HG03108 (cell line): ENCODE measurements at regions not wholly inside any gene's neighbourhood (a gene's known extent, or its start where the extent isn't known, plus 50 kb on each side); places are given as distances from the start of the nearest gene placed in this dataset.
"Not testable (repeated sequence)": the region's sequence is repeated elsewhere in the genome, so short reads cannot be mapped to it uniquely, and the experiment has no call there.

Source experiments
- ATAC-seq: cut with Tn5 transposase; IDR thresholded peaks from one replicate; pipeline ENCODE4 v1.9.1; 2021; ENCODE audit warnings: moderate library complexity; ENCODE audit not compliant: unreplicated experiment

DNA sequence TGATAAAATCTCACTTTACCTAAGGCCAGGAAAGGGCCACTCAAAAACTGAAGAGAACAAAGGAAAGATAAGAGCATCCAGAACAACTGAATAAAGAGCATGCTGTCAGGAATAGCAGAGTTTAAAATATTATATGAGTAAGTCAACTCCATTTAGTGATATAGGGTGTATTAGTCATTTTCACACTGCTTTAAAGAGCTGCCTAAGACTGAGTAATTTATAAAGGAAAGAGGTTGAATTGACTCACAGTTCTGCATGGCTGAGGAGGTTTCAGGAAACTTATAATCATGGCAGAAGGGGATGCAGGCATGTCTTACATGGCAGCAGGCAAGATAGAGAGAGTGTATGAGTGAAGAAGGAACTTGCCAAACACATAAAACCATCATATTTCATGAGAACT, 778.0 kb upstream of the NECTIN3 start:
- no peak for ATAC-seq

DNA sequence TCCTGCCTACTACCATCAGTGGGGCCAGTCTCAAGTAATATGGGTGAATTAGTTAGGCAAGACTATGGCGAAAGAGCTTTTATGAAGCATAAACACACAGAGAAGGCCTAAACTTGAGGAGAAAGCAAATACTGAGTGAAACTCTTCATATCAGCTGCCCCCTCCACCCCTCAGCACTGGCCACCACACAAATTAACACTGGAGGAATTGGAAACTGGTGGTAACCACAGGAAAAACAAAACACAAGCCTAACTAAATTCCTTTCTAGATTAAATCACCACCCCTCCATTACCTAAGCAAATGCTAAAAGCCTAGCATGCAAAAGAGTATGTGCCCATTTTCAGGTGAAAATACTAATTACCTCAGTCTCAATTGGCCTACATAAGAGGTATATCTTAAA, 774.7 kb upstream of the NECTIN3 start:
- no peak for ATAC-seq

DNA sequence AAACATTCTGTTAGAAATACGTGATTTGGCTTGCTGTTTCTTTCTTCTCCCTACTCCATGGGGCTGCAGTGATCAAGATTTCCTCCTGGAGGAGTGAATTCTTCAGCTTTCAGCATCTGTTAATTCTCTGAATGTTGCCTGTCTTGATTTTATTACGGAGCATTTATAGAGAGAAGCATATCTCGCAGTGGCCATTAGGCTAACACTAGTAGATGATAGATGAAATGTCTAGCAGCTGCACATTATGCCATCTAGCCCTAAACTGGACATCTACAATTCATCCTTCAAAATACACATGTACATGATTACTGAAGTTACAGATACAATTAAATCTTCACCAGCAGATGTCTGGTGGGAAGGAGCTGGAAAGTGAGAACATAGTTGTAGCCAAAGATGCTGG, 769.8 kb upstream of the NECTIN3 start:
- ATAC-seq = no peak

GRCh38 chr3:110307065-110307809, 764.4 kb upstream of the NECTIN3 start:
- no peak for ATAC-seq

DNA sequence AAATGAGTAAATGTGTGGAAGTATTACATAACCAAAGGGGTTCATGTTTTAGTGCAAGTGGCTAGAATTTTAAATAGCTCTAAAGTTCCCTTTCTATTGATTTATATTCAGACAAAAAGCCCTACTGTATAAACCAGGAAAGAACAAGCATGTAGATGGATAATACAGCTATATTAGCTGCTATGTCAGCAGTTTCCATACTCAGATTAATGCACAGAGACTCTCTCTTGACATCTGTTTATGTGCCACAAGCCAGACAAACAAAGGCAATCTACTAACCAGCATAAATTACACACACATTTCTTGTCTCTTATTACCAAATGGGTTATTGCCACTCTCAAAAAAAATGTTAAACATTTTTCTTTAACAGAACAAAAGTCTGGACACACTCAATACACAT, 760.1 kb upstream of the NECTIN3 start:
- ATAC-seq = no peak

- peak; percentile 69 for ATAC-seq
Measured at GRCh38 chr3:110314512-110315114, 757.0 kb upstream of the NECTIN3 start.

- ATAC-seq = no peak
Measured at GRCh38 chr3:110318108-110318507, 753.5 kb upstream of the NECTIN3 start.

- no peak for ATAC-seq
Measured at GRCh38 chr3:110323349-110323748, 748.3 kb upstream of the NECTIN3 start.

GRCh38 chr3:110324171-110324705, 747.4 kb upstream of the NECTIN3 start:
- ATAC-seq = no peak

GRCh38 chr3:110327870-110328269, 743.7 kb upstream of the NECTIN3 start:
- no peak for ATAC-seq

DNA sequence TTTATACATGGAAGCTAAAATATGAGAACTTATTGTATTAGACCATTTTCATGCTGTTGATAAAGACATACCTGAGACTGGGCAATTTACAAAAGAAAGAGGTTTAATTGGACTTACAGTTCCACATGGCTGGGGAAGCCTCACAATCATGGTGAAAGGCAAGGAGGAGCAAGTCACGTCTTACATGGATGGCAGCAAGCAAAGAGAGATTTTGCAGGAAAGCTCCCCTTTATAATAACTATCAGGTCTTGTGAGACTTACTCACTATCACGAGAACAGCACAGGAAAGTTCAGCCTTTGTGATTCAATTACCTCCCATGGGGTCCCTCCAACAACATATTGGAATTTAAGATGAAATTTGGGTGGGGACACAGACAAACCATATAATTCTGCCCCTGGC, 740.1 kb upstream of the NECTIN3 start:
- not testable (repeated sequence) for ATAC-seq

DNA sequence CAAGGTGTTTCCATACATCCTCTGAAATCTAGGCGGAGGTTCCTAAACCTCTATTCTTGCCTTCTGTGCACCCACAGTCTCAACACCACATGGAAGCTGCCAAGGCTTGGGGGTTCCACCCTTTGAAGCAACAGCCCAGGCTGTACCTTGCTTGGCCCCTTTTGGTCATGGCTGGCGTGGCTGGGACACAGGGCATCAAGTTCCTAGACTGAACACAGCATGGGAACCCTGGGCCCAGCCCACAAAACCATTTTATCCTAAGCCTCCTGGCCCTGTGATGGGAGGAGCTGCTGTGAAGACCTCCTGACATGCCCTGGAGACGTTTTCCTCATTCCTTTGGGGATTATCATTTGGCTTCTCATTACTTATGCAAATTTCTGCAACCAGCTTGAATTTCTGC, 739.0 kb upstream of the NECTIN3 start:
- ATAC-seq = no peak

- ATAC-seq = no peak
Measured at GRCh38 chr3:110341047-110341446, 730.6 kb upstream of the NECTIN3 start.

DNA sequence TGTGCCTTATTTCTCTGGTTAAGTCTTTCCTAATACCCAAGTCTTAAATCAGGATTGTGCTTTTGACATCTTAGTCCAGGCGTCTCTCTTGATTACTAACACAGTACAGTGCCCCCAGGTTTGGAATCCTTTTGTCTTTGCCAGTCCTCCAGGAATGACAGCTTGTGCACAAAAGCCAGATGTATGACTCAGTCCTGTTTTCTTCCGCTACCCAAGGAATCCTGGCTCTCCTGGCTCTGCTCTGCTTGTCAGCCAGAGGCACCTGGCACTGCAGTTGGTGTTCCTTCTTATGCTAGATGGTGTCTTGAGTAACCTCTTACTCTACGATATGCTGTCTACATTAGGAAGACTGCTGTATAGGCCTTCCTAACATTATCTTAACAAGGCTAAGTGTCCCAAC, 728.2 kb upstream of the NECTIN3 start:
- ATAC-seq = no peak

DNA sequence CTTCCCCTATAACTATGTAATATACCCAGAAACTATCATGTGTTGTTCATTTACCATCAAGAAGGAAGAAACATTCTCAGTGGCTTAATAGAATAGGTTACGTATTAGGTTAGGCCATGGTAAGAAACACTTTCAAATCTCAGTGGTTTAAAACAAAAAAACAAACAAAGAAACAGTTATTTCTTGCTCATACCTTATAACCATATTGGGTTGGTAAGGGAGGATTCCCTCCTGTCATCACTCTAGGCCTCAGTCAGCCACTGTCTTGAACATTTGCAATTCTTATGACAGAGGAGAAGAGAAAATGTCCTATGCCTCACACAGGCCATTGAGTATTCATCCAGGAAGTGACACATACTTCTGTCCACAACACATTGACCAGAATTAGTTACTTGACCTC, 727.7 kb upstream of the NECTIN3 start:
- peak; percentile 93 for ATAC-seq

DNA sequence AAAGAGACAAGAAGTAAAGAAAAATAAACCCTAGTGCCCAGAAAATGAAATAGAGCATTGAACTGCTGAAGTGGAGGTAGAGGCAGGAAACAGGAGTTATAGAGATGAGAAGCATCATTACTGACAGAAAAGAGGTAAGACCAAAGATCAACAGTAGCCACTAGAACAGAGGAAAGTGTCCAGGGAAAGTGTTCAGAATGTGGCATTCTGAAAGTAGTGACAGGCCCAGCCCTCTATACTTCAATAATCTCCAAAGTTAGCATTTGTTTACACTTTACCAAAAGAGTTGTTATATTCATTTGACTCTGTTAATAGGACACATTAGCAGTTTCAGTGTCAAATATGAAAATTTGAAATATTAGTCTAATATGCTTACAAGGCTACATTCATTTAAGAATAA, 727.1 kb upstream of the NECTIN3 start:
- ATAC-seq = no peak

DNA sequence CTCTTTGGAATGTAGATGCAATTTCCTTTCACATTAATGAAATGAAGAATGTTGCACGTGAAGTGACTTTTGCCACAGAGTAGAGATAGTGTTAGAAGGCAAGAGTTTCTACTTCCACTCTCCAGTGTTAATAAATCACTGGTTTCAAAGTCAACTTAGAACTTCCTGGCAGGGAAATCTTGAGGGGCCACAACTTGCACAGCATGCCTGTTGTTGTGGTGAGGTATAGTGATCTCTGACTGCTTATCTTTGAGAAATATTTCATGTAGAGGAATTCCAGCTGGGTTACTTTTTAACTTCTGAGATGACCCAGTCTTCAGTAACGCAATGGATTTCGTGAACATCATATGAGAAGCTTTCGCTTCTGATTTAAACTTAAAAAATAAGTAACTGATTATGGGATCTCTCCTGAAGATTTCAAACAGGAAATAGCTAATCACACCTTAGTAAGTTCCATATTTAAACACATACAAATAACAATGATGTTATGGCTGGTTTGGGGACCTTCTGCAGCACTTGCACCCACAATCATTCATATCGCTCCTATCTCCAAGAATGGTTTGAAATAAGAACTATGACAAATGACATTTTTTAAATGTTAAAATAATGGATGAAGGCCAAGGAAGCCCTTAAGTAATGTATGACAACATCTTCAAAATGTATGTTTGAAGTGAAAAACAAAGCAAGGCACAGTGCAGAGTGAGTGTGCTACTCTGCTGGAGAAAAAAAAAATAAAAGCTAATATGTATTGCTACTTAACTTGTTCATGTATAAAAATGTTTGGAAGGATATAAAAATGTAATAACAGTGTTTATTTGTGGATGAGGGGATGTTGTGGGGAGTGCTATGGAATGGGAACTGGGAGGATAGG, 726.5 kb upstream of the NECTIN3 start:
- ATAC-seq = peak; percentile 39

GRCh38 chr3:110349295-110349694, 722.3 kb upstream of the NECTIN3 start:
- ATAC-seq = no peak

- no peak for ATAC-seq
Measured at GRCh38 chr3:110352841-110353604, 718.6 kb upstream of the NECTIN3 start.

GRCh38 chr3:110362751-110363150, 708.9 kb upstream of the NECTIN3 start:
- ATAC-seq = no peak

DNA sequence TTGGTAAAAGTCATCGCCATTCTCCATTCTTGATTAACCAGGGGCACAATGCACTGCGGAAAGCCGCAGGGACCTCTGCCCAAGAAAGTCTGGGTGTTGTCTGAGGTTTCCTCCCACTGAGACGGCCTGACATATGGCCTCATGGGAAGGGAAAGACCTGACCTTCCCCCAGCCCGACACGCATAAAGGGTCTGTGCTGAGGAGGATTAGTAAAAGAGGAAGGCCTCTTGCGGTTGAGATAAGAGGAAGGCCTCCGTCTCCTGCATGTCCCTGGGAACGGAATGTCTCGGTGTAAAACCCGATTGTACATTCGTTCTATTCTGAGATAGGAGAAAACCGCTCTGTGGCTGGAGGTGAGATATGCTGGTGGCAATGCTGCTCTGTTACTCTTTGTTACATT, 704.3 kb upstream of the NECTIN3 start:
- not testable (repeated sequence) for ATAC-seq
